Activated CD8-positive, alpha-beta memory T cell treated with anti-CD3 and anti-CD28 coated beads, Interleukin-2, amount 50 U/mL, for 24 hours (primary cell): ENCODE measurements at regions not wholly inside any gene's neighbourhood (a gene's known extent, or its start where the extent isn't known, plus 50 kb on each side); places are given as distances from the start of the nearest gene placed in this dataset.

Source experiments
- DNase-seq: peaks from one replicate; pipeline ENCODE4 v3.0.0-alpha.2; 2020; ENCODE audit errors: extremely low read depth

DNA sequence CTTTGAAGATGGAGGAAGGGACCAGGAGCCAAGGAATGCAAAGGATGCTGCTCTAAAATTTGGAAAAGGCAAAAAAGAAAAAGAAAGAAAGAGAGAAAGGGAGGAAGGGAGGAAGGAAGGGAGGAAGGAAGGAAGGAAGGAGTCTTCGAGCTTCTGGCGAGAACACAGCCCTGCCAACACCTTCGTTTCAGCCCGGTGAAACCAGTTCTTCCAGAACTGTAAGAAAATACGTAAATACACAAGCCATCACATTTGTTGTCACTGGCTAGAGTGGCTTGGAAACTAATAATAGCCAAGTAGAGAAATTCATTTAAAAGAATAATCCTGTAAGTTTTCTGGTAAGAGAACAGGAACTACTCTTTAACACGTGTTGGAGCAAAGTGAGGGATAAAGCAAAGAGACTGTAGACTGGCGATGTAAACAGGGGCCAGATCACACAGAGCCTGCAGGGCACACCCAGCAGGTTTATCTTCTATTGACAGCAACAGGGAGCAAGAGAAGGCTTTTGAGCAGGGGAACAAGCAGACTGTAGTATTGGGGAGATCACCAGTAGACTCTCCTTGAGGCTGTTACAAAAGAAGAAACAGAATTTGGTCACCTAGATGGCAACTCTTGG is 188.7 kb upstream of the MPHOSPH6 start:
- no peak for DNase-seq

DNA sequence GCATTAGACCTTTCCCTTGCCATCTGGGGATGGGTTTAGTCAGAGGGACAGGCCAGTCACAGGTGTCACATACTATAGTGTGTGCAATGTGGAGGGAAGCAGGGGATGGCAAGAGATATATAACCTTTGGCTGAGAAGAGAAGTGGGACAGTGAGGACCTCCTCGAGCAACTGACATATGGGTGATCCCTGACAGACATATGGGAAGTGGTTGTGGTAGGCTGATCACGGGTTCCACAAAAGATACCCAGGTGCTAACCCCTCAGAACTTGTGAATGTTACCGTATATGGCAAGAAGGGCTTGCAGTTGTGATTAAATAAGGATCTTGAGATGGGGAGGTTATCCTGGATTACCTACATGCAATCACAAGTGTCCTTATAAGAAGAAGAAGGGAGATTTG is 188.1 kb upstream of the MPHOSPH6 start:
- DNase-seq: no peak

DNA sequence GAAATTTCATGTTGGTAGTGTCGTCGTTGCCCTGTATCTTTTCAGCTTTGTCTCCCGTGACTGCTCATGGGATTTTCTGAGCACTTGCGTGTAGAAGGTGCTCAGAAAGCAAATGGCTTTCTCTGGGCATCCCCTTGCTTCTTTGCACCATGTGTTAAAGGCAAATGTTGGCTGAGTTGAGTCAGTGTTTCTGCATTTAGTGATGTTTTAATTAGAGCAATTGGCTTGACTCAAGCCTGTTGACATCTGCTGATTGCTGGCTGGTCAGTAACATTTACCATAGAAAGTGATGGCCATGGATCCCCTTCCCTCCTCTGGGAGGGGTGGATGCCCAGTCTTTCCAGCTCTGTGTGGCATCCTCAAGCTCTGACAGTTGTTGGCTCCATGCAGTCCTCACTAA is 187.2 kb upstream of the MPHOSPH6 start:
- DNase-seq: no peak

DNA sequence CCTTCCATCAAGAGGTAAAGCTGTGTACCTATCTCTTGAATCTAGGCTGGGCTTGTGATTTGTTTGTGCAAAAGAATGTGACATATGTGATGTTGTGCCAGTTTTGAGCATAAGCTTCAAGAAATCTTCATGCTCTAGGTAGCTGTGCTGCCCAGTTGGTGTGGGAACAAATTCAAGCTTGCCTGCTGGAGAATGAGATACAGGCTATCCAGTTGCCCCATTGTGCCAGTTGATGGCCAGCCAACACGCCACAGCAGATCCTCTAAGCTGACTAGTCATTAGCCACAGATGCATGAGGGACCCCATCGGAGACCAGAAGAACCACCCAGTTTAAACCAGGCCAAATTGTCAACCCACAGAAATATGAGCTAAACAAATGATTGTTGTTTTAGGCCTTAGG is 180.5 kb upstream of the MPHOSPH6 start:
- DNase-seq: no peak

DNA sequence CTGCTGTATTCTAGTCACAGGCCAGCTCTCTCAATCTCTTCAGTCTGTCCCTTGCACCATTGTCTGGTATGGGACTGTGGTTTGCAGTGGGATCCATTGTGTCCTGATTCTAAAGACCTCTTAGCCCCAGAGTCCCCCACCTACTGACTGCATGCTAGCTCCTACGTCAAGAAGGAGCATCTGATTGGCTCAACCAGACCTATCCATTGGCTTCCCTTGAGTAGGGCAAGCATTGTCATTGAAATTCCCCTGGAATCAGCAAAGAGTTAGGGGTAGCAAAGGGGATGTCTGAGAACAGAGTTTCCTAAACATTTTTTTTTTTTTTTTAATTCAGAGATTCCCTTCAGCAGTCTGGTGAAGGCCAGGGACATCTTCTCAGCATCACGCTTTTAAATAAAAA is 175.3 kb upstream of the MPHOSPH6 start:
- no peak for DNase-seq

DNA sequence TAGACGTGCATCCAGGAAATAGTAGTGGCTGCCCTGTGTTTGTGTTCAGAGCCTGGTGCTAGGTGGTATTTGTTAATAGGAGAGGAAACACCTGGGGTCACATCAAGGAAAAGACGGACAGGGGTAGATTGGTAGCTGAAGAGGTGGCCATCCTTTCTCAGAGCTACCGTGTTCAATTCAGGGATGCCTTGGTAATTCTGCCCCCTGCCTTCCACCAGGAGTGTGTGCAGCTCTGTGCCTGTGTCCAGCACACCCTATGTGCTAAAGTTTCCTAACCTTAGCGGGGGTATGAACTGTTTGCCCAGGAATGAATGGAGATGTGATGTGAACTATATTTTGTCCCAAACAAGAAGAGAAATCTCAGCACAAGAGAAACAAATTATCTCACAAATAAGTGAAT is 174.1 kb upstream of the MPHOSPH6 start:
- no peak for DNase-seq

DNA sequence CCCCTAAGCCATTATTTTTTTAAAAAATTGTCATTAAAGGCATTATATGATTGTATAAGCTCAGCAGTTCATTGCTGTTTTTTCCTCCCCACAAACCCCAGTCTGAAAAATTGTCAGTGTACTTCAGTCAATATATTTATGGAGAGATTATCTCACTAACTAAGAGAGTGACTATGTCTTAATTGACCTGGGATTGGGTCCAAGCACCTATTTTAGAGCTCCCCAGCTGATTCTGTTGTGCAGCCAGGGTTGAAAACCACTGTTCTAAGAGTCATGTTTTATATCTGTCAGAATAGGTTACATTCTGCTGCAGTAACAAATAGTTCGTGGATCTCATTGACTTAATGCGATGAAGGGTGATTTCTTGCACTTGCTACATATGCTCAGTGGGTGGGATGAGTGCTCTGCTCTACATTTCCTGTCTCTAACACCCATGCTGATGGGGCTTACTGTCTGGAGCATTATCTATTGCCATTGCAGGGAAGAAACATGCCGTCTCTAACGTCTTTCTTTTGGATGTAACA is 171.2 kb upstream of the MPHOSPH6 start:
- no peak for DNase-seq

DNA sequence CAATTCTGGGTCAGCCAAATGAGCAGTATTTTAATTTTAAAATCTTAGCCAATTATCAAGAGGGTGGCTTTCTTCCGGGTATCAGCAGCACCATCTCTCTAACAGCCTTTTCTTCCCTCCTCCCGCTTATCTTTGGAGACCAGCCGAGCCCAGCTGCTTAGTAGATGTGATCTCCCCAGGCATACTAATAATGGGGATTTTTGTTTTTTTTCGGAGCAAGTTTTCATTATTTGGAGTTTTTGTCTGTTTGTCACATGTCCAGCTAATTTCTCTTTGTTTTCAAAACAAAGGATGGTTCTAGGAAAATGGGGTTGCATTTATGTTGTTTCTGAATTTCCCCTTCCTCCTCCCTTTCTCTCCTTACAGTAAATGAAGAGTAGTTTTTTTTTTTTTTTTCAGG is 170.5 kb upstream of the MPHOSPH6 start:
- DNase-seq: no peak

DNA sequence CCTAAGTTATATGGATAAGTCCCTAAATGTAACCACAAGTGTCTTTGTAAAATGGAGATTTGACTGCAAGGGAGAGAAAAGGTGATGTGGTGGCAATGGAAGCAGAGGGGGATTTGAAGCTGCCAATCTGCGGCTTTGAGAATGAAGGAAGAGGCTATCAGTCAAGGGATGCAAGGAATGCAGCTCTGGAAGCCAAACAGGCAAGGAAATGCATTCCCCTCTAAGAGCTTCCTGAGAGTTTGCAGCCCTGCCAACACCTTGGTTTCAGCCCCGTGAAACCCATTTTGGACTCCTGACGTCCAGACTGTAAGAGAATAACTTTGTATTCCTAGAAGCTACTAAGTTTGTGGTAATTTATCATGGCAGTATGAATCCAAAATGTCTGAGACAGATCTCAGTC is 167.3 kb upstream of the MPHOSPH6 start:
- no peak for DNase-seq

DNA sequence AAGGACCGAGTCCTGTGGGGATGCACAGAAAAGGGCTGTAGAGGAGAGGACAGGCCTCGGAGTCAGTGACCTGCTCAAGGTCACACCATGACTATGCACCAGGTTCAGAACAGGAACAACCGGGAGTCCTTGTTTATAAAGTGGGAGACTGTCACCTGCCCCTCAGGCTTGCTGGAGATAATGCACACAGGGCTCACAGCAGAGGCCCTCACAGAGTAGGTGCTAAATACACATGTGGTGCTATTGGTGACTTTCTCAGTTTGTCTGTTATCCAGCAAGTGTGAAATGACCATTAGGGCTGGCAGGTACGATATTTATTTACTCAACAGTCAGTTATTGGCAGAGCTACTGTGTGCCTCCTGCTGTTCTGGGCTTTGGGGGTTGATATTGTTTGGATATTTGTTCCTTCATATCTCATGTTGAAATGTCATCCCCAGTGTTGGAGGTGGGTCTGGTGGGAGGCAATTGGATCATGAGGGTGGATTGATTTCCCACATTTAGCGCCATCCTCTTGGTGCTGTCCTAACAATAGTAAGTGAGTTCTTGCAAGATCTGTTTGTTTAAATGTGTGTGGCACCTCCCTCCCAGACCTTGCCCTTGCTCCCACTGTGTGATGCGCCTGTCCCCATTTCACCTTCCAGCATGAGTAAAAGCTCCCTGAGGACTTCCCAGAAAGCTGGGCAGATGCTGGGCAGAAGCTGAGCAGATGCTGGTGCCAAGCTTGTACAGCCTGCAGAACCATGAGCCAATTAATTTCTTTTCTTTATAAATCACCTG is 162.1 kb upstream of the MPHOSPH6 start:
- no peak for DNase-seq

DNA sequence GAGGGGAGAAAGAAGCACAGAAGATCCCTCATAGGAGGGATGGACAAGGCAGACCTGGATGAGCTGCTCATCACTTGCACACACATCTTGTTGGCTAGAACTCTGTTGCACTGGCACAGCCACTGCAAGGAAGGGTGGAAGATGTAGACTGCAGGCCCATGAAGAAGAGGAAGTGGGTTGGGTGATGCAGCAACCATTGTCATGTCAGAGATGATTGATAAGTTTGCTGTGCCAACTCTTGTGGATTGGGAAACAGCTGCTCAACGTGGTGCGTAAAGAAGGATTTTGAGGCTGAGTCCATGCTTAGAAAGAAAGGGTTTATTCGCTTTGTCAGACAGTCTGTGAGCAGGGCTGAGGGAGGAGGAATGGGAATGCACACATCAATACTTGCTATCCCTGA is 161.4 kb upstream of the MPHOSPH6 start:
- DNase-seq: no peak

DNA sequence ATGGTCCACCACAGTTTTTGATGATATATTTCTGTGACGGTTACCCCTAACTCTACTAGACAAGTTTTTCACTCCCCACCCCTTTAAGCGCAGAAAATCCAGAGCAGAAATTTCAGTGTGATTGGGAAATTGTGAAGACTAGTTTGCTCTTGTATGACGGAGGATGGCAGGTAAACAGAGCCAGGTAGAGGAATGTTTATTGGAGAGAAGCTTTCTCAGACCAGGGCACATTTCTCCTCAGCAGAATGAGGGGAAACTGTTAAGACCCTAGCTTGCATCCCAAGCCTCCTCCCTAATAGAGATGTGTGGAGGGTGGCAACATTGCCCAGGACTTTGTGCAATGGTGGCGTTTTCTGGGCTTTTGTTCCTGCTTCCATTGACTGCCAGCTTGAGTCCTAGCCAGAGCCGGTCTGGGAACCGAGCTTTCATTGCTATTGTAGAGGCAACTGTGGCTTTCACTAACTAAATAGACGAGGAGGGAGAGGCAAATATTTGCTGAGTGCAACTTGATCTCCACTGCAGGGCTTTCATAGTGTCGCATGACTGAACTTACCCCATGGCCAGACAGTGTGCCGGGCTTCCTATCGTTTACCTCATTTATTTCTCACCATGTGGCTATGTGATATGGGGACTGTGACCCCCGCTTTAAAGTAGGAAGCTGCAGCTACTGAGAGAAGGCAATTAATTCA is 159.6 kb upstream of the MPHOSPH6 start:
- DNase-seq: no peak

DNA sequence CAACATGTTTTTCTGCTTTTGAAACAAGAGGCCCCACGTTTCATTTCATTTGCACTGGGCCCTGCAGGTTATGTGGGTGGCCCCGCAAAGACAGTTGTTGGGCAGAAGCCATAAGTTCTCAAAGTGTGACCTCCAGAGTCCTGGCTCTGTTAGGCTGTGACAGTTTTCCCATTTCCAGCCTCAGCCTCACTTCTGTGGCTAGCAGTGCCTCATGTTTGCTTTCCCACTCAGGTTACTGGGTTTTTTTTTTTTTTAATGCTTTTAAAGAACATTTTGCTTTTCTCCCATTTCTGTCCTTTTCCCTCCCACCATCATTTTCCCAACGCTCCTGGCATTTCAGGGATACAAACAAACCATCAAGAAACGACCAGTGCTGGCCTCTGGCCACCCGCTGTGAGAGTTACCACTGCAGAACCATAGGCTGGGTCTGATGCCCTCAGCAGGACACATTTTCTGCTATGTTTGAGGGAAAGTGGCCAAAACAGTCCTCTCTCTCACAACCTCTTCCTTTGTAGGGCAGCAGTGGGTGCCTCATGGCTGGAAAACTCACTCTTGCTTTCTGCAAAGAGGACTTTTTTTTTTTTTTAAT is 159.0 kb upstream of the MPHOSPH6 start:
- no peak for DNase-seq

DNA sequence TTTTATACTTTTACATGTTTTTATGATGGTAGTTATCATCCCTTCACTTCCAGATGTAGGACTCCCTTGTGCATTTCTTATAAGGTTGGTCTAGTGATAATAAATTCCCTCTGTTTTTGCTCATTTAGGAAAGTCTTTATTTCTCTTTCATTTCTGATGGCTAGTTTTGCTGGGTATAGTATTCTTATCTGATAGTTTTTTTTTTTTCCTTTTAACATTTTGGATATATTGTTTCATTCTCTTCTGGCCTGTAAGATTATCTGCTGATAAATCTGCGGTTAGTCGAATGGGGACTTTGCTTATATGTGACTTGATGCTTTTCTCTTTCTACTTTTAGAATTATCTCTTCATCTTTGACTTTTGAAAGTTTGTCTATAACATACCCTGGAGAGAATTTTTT is 153.1 kb upstream of the MPHOSPH6 start:
- DNase-seq: no peak

DNA sequence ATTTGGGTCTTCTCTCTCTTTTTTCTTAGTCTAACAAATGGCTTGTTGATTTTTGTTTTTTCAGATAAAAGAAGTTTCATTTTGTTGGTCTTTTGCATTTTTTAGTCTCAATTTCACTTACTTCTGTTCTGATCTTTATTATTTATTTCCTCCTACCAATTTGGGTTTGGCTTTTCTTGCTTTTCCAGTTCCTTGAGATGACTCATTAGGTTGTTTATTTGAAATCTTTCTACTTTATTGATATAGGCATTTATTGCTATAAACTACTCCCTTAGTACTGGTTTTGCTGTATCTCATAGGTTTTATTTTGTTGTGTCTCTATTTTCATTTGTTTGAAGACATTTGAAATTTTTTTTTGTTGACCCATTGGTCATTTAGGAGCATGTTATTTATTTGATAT is 152.2 kb upstream of the MPHOSPH6 start:
- no peak for DNase-seq

DNA sequence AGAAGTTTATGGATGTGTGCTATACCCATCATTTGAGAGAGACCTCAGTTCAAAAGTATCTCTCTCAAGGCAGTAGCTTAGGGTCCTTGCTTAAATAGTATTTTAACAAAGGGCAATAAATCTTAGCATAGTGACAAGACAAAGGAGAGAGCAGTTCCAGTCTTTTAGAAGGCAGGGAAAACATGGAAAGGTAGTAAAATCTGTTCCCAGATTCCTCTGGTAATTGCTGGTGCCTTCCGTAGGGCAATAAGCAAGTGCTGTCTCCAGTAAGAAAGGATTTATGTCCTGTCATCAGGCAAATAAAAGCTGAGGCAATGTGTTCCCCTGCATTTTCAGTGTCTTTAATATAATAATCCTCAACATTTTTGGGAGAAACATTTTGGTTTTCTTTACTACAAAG is 149.0 kb upstream of the MPHOSPH6 start:
- no peak for DNase-seq

DNA sequence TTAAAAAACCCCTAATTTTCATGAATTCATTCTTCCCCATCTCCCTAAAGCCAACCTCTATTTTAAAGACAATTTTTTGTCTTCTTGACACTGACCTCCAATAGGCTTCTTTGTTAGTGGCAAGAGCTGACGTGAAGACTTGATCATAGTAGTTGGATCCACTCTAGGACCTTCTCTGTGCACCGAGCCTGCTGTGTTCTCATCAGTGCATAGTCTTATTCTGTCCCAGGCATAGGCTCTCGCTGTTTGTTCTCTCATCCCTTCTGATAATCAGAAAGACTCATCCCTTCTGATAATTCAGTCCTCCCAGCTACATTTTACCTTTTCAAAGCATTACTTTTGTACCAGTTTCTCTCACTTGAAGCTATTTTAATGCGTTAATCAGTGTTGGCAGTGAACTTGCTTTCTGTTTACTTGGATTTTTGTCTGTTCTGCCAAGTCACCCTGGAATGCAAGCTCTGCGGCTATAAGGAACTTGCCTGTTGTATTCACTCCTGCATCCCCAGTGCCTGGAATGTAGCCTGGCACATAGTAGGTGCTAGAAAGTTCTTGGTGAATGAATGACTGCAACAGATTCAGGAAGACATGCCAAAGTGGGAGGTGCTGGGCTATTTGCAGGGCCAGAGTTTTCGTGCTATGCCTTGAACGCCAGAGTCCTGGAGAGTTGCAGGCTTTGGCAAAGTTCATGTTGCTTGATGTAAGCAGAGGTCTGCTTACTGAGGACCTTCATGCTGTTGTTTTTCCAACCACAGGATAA is 147.6 kb upstream of the MPHOSPH6 start:
- DNase-seq: no peak

DNA sequence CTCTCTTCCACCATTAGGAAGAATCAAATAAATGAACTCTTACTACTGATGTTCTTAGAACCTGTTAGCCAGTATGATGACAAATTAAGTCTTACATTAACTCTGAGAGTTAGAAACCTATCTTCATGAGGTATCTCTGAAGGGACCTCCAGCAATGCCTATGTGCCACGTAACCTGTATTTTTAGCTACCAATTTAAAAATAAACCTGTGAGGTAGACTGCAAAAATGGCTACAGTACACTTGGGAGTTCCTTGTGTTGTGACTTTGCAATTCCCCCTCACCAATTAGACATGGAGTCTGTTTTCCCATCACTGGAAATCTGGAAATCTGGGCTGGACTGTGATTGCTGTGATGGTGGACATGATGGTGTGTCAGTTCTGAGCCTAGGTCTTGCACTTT is 143.7 kb upstream of the MPHOSPH6 start:
- no peak for DNase-seq

DNA sequence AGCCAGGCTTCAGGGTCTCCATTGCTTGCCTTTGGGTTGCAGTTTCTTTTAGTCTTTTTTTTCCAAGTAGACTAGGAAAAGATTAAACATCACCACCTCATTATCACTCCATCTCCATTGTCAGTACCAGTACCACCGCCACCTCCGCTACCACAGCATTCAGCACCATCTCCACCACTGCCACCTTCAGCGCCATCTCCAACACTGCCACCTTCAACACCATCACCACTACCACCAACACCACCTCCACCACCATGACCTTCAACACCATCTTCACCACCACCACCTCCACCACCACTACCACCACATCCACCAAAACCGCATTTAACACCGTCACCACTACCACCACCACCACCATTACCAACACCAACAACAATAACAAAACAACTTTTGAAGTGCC is 141.5 kb upstream of the MPHOSPH6 start:
- no peak for DNase-seq

DNA sequence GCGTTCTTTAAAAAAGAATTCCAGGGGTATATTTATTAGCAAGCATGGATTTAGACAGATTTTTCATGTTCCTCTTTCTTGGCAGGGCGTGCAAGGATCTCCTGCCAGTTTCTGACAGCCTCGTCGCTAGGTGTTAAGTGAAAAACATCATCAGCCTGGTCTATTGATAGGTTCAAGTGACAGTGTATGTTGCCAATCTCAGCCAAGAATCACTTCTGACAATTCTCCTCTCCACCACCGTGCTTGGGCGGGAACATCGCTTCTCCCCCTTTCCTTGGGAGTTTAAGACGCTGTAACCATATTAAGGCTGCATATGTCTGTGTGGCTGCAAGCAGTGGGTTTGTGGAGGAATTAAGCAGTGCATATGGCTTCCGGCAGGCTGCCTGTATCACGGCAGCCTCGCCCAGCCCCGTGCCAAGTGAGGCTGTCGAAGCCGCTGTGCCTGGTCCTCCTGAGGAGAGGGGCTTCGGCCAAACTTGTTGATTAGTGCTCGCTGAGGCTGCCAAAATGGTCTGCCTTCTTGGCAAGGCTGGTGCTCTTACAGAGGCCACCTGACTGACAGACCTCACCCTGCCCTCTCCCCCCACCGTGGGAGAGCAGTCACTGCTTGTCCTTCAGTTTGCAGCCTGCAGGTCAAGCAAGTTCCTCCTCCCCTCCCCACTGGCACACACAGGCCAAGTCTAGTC is 132.2 kb upstream of the MPHOSPH6 start:
- DNase-seq: no peak

DNA sequence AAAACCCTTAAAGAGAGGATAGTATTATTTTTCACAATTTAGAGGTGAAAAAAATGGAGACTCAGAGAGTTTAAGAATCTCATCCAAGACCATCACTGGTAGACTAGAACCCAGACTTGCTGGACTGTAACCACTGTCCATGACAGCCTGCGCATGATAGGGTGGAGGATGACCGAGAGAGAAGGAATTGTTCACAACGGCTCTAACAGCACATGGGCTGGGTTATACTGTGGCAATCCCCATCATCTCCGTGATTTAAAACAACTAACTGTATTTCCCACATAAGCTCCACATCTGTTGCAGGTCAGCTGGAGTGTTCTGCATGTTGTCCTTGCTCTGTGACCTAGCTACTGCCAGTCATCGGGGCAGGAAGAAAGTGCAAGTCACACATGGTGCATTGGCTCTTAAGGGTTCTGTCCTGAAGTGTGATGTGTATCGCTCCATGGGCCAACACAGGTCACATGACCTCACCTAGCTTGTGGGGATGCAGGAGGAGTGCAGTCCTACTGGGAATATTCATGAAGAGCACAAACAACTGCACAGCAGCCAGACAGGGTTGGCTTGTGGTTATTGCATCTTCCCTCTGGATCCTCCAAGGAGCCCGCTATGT is 131.2 kb upstream of the MPHOSPH6 start:
- no peak for DNase-seq
